PC-9 (cell line): ENCODE measurements at regions not wholly inside any gene's neighbourhood (a gene's known extent, or its start where the extent isn't known, plus 50 kb on each side); places are given as distances from the start of the nearest gene placed in this dataset.
"Not testable (repeated sequence)": the region's sequence is repeated elsewhere in the genome, so short reads cannot be mapped to it uniquely, and the experiment has no call there.

Experiments used
- BruUV-seq: library from RNA; stranded (reverse); fragments of 400-500 nt; replicated peaks from 2 replicates; lab custom pipeline; 2021; lab: Mats Ljungman, UMichigan
- CTCF ChIA-PET: fragments of 300-600 bp; sonication (Branson Sonifier 250); formaldehyde crosslinking; loops from one replicate; lab custom pipeline; 2022; ENCODE audit warnings: antibody characterized with exemption; lab: Charles Lee
- POLR2A ChIA-PET: fragments of 300-600 bp; sonication (Branson Sonifier 250); formaldehyde crosslinking; loops from one replicate; lab custom pipeline; 2022; ENCODE audit warnings: antibody characterized with exemption; ENCODE audit not compliant: unreplicated experiment; lab: Charles Lee
- DNase-seq, 2 experiments: peaks; one replicate each; pipeline versions ENCODE4 v3.0.0 to v3.0.0-alpha.2; 2015 to 2022; ENCODE audit warnings: mixed read lengths in 1 of 2
- H2AFZ ChIP-seq: fragments of 200-600 bp; sonication (generic); 2 replicates; pipeline ENCODE4 v1.8.1; 2017; ENCODE audit warnings: antibody characterized with exemption
- H3F3A ChIP-seq: fragments of 200-600 bp; sonication (generic); 2 replicates; pipeline ENCODE4 v1.8.1; 2017; ENCODE audit warnings: antibody characterized with exemption, mild to moderate bottlenecking, low read depth; ENCODE audit not compliant: insufficient read depth
- H3K27ac ChIP-seq: fragments of 200-600 bp; sonication (generic); 2 replicates; pipeline ENCODE4 v1.6.1; 2016; ENCODE audit warnings: mixed run types
- H3K27me3 ChIP-seq: fragments of 200-600 bp; sonication (generic); 2 replicates; pipeline ENCODE4 v1.6.1; 2016; ENCODE audit warnings: low read depth, mixed run types; ENCODE audit not compliant: insufficient read depth
- H3K36me3 ChIP-seq: fragments of 200-600 bp; sonication (generic); 2 replicates; pipeline ENCODE4 v1.6.1; 2016; ENCODE audit warnings: low read depth, mixed run types
- H3K4me1 ChIP-seq: fragments of 200-600 bp; sonication (generic); replicated peaks from 2 replicates; pipeline ENCODE4 v1.6.1; 2016; ENCODE audit warnings: mixed run types; ENCODE audit not compliant: insufficient read depth
- H3K4me2 ChIP-seq: fragments of 200-600 bp; sonication (generic); 2 replicates; pipeline ENCODE4 v1.6.1; 2017; ENCODE audit warnings: mixed run types
- H3K4me3 ChIP-seq: fragments of 200-600 bp; sonication (generic); 2 replicates; pipeline ENCODE4 v1.6.1; 2016; ENCODE audit warnings: mixed run types
- H3K79me2 ChIP-seq: fragments of 200-600 bp; sonication (generic); 2 replicates; pipeline ENCODE4 v1.6.1; 2017; ENCODE audit warnings: low read depth, mixed run types
- H3K9me2 ChIP-seq: fragments of 200-600 bp; sonication (generic); 2 replicates; pipeline ENCODE4 v1.8.1; 2017; ENCODE audit warnings: mild to moderate bottlenecking; ENCODE audit not compliant: insufficient read depth
- H3K9me3 ChIP-seq: fragments of 200-600 bp; sonication (generic); 2 replicates; pipeline ENCODE4 v1.8.1; 2016; ENCODE audit warnings: low read depth; ENCODE audit not compliant: insufficient read depth
- H4K20me1 ChIP-seq: fragments of 200-600 bp; sonication (generic); 2 replicates; pipeline ENCODE4 v1.8.1; 2017; ENCODE audit not compliant: insufficient read depth
- EZH2 ChIP-seq: fragments of 200-600 bp; sonication (generic); IDR thresholded peaks from 2 replicates; pipeline ENCODE4 v1.8.0; 2017; ENCODE audit warnings: antibody characterized with exemption, low read depth
- intact Hi-C: fragments of 100-400 bp; cut with micrococcal nuclease; formaldehyde crosslinking; loops from one replicate; pipeline ENCODE4 v1.10.0; 2022; ENCODE audit not compliant: unreplicated experiment
- TF ChIP-seq, protein P1 (sequence below): fragments of 200-600 bp; sonication (generic); conservative IDR thresholded peaks from 2 replicates; pipeline ENCODE4 v1.6.1; 2017; ENCODE audit warnings: mixed run types, antibody characterized with exemption, mild to moderate bottlenecking, moderate library complexity

DNA sequence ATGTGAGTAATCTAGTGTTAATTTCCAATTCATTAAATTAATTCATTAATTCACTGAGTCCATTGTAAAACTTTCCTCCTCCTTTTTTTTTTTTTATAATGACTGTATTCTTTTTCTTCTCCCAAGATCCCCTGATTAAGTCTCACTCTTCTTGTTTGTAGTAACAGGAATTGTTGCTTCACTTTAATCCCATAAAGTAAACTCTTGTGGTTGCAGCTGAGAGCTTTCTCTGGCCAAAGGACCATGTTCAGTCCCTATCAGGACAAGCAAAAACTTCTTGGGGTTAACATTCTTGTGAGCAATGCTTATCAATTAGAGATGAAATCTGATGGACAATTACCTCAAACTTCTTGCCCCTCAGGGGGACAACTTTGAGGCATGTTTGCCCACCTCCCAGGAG is 400.2 kb upstream of the SPHKAP start:
- no peak overlapping the region for H2AFZ ChIP-seq
- no peaks in the 10 kb centered on the region for H3F3A ChIP-seq
- ChIA-PET CTCF (no interaction called here), POLR2A (no interaction called here)
- H3K4me1 ChIP-seq: no peaks in the 10 kb centered on the region
- no peak for DNase-seq
- H4K20me1 ChIP-seq: no peaks in the 10 kb centered on the region
- H3K9me2 ChIP-seq: no peaks in the 10 kb centered on the region; the same call in 1 of the 2 replicates
- H3K4me3 ChIP-seq: no peak overlapping the region
- H3K27ac ChIP-seq: no peak overlapping the region
- no peaks in the 10 kb centered on the region for H3K9me3 ChIP-seq
- no peak for TF ChIP-seq EZH2
- TF ChIP-seq, protein P1, sequence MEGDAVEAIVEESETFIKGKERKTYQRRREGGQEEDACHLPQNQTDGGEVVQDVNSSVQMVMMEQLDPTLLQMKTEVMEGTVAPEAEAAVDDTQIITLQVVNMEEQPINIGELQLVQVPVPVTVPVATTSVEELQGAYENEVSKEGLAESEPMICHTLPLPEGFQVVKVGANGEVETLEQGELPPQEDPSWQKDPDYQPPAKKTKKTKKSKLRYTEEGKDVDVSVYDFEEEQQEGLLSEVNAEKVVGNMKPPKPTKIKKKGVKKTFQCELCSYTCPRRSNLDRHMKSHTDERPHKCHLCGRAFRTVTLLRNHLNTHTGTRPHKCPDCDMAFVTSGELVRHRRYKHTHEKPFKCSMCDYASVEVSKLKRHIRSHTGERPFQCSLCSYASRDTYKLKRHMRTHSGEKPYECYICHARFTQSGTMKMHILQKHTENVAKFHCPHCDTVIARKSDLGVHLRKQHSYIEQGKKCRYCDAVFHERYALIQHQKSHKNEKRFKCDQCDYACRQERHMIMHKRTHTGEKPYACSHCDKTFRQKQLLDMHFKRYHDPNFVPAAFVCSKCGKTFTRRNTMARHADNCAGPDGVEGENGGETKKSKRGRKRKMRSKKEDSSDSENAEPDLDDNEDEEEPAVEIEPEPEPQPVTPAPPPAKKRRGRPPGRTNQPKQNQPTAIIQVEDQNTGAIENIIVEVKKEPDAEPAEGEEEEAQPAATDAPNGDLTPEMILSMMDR: no peak
- BruUV-seq: no TSS peak
- H3K27me3 ChIP-seq: no peaks in the 10 kb centered on the region
- H3K79me2 ChIP-seq: no peaks in the 10 kb centered on the region
- H3K36me3 ChIP-seq: no peaks in the 10 kb centered on the region
- H3K4me2 ChIP-seq: no peak overlapping the region
- intact Hi-C loops: no loop called here

DNA sequence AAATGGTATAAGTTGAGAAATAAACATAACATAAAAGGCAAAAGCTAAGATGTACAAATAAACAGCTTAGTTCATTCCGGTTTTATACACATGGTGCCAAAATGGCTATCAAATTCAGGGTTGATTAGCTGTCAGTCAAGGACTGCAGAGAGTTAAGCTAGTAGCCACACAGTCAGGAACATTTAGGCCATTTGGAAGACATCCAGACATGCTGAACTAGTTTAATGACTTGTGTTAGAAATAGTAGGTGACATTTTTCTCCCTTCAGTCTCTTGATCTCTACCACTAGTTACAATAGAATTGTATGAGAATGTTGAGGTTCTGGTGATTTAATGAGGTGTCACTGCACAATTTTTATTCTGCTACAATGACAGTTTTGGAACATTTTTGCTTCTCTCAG is 394.4 kb upstream of the SPHKAP start:
- H3K27me3 ChIP-seq: no peaks in the 10 kb centered on the region
- intact Hi-C loops: no loop called here
- no peaks in the 10 kb centered on the region for H3K79me2 ChIP-seq
- H3K27ac ChIP-seq: no peak overlapping the region
- H3K4me3 ChIP-seq: no peak overlapping the region
- BruUV-seq: no TSS peak
- H4K20me1 ChIP-seq: no peaks in the 10 kb centered on the region
- H3K9me3 ChIP-seq: no peaks in the 10 kb centered on the region
- no peaks in the 10 kb centered on the region; the same call in 1 of the 2 replicates for H3K9me2 ChIP-seq
- H3K36me3 ChIP-seq: no peaks in the 10 kb centered on the region
- no peaks in the 10 kb centered on the region for H3F3A ChIP-seq
- no peaks in the 10 kb centered on the region for H3K4me1 ChIP-seq
- TF ChIP-seq, protein P1: no peak
- no peak for TF ChIP-seq EZH2
- H3K4me2 ChIP-seq: no peak overlapping the region
- POLR2A ChIA-PET: no interaction called here
- no peak overlapping the region for H2AFZ ChIP-seq
- DNase-seq: no peak
- CTCF ChIA-PET: no interaction called here

DNA sequence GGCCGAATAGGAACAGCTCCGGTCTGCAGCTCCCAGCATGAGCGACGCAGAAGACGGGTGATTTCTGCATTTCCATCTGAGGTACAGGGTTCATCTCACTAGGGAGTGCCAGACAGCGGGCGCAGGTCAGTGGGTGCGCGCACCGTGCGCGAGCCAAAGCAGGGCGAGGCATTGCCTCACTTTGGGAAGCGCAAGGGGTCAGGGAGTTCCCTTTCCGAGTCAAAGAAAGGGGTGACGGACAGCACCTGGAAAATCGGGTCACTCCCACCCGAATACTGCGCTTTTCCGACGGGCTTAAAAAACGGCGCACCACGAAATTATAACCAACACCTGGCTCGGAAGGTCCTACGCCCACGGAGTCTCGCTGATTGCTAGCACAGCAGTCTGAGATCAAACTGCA is 386.8 kb upstream of the SPHKAP start:
- peak overlapping the region; percentile 75 for H3K4me2 ChIP-seq
- POLR2A ChIA-PET, H3K9me3 ChIP-seq, H4K20me1 ChIP-seq, H3K36me3 ChIP-seq, H3K27me3 ChIP-seq, CTCF ChIA-PET, H3K79me2 ChIP-seq, intact Hi-C loops, BruUV-seq, H3K9me2 ChIP-seq: not testable (repeated sequence)
- H3F3A ChIP-seq: peaks cover 12% of the 10 kb centered on the region; the same call in 1 of the 2 replicates
- H2AFZ ChIP-seq: peak overlapping the region; percentile 94
- peak in 1 of 2 experiments; percentile 73 for DNase-seq
- peak overlapping the region; percentile 86 for H3K4me3 ChIP-seq
- H3K4me1 ChIP-seq: peaks cover 12% of the 10 kb centered on the region
- H3K27ac ChIP-seq: peak overlapping the region; percentile 80

DNA sequence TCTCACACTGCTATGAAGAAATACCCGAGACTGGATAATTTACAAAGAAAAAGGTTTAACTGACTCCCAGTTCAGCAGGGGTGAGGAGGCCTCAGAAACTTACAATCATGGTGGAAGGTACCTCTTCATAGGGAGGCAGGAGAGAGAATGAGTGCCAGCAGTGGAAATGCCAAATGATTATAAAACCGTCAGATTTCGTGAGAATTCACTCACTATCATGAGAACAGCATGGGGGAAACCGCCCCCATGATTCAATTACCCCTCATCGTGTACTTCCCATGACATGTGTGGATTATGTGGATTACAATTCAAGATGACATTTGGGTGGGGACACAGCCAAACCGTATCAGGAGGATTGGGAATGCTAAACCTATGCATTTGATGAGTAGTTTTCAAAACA is 380.3 kb upstream of the SPHKAP start:
- Histone ChIP-seq H3K9me3 (no peaks in the 10 kb centered on the region), H3K27ac (no peak overlapping the region), H4K20me1 (no peaks in the 10 kb centered on the region), H3K4me3 (no peak overlapping the region), H3K27me3 (no peaks in the 10 kb centered on the region), H3K79me2 (no peaks in the 10 kb centered on the region), H3K36me3 (no peaks in the 10 kb centered on the region), H3K4me2 (no peak overlapping the region), H3K4me1 (peaks cover 8% of the 10 kb centered on the region), H3K9me2 (0 out of 2 replicates have a peak, but pooled peaks cover 7% of the 10 kb centered on the region), H2AFZ (no peak overlapping the region), H3F3A (peaks cover 3% of the 10 kb centered on the region; the same call in 1 of the 2 replicates)
- ChIA-PET POLR2A (no interaction called here), CTCF (no interaction called here)
- TF ChIP-seq, protein P1: no peak
- no peak for TF ChIP-seq EZH2
- DNase-seq: no peak
- no TSS peak for BruUV-seq
- intact Hi-C loops: no loop called here
